SU-DHL-6 (cell line): ENCODE measurements at regions not wholly inside any gene's neighbourhood (a gene's known extent, or its start where the extent isn't known, plus 50 kb on each side); places are given as distances from the start of the nearest gene placed in this dataset.

ENCODE experiments used
- H2AFZ ChIP-seq: fragments of 200-600 bp; sonication (generic); 2 replicates; pipeline ENCODE4 v1.6.1; 2014; ENCODE audit warnings: low read depth, mild to moderate bottlenecking, moderate library complexity, mixed read lengths, antibody characterized with exemption, low read length; ENCODE audit not compliant: severe bottlenecking
- H3F3A ChIP-seq: fragments of 200-600 bp; shearing (Covaris generic); 2 replicates; pipeline ENCODE4 v1.6.0; 2016; ENCODE audit warnings: antibody characterized with exemption, mild to moderate bottlenecking; ENCODE audit not compliant: insufficient read depth
- H3K27ac ChIP-seq: fragments of 200-600 bp; sonication (generic); 2 replicates; pipeline ENCODE4 v1.5.1; 2016; ENCODE audit warnings: low read depth, mild to moderate bottlenecking, low read length, moderate library complexity, mixed read lengths
- H3K27me3 ChIP-seq: fragments of 200-600 bp; sonication (generic), shearing (Covaris generic); 2 replicates; pipeline ENCODE4 v1.6.0; 2014; ENCODE audit warnings: mild to moderate bottlenecking, low read length
- H3K36me3 ChIP-seq: fragments of 200-600 bp; sonication (generic); 2 replicates; pipeline ENCODE4 v1.6.1; 2014; ENCODE audit warnings: mild to moderate bottlenecking, low read length, mixed read lengths
- H3K4me2 ChIP-seq: fragments of 300-600, 200-600 bp; shearing (Covaris generic), sonication (generic); 2 replicates; pipeline ENCODE4 v1.6.0; 2014; ENCODE audit warnings: low read length, low read depth, mild to moderate bottlenecking; ENCODE audit not compliant: poor library complexity, severe bottlenecking
- H3K4me3 ChIP-seq: fragments of 200-600 bp; sonication (generic); 2 replicates; pipeline ENCODE4 v1.5.1; 2014; ENCODE audit warnings: antibody characterized with exemption, low read length, mild to moderate bottlenecking, mixed read lengths; ENCODE audit not compliant: insufficient read depth, poor library complexity, severe bottlenecking
- H3K79me2 ChIP-seq: fragments of 200-600 bp; sonication (generic); 2 replicates; pipeline ENCODE4 v1.6.1; 2014; ENCODE audit warnings: mild to moderate bottlenecking, low read length, moderate library complexity; ENCODE audit not compliant: insufficient read depth
- H3K9ac ChIP-seq: fragments of 200-600 bp; sonication (generic); 2 replicates; pipeline ENCODE4 v1.7.0; 2014; ENCODE audit warnings: mild to moderate bottlenecking, low read length
- H3K9me2 ChIP-seq: fragments of 200-600 bp; sonication (generic); replicated peaks from 2 replicates; pipeline ENCODE4 v1.6.1; 2014; ENCODE audit warnings: low read length; ENCODE audit not compliant: insufficient read depth
- H3K9me3 ChIP-seq: fragments of 200-600 bp; sonication (generic); 2 replicates; pipeline ENCODE4 v1.6.1; 2014; ENCODE audit warnings: low read length, mixed read lengths; ENCODE audit not compliant: insufficient read depth
- H4K20me1 ChIP-seq: fragments of 200-600 bp; sonication (generic); 2 replicates; pipeline ENCODE4 v1.6.1; 2014; ENCODE audit warnings: low read depth, mild to moderate bottlenecking, antibody characterized with exemption, low read length, moderate library complexity, mixed read lengths
- CTCF ChIP-seq: fragments of 200-600 bp; sonication (generic); IDR thresholded peaks from one replicate; pipeline ENCODE4 v1.5.1; 2017; ENCODE audit warnings: antibody characterized with exemption, mild to moderate bottlenecking, low read length, moderate library complexity; ENCODE audit not compliant: insufficient read depth, poor library complexity, severe bottlenecking
- EZH2phosphoT487 ChIP-seq: fragments of 200-600 bp; sonication (generic), shearing (Covaris generic); conservative IDR thresholded peaks from 2 replicates; pipeline ENCODE4 v1.6.1; 2018; ENCODE audit warnings: mild to moderate bottlenecking, antibody characterized with exemption, low read length, moderate library complexity, mixed read lengths

GRCh38 chr15:97645758-97646157, 314.7 kb upstream of the ARRDC4 start:
- Histone ChIP-seq H3K36me3 (no peaks in the 10 kb centered on the region), H3F3A (no peaks in the 10 kb centered on the region), H3K4me2 (no peak overlapping the region), H3K27me3 (no peaks in the 10 kb centered on the region), H3K79me2 (no peaks in the 10 kb centered on the region), H3K9me2 (no peaks in the 10 kb centered on the region), H2AFZ (no peak overlapping the region), H4K20me1 (no peaks in the 10 kb centered on the region), H3K4me3 (no peak overlapping the region), H3K9ac (no peak overlapping the region), H3K27ac (no peak overlapping the region), H3K9me3 (no peaks in the 10 kb centered on the region)
- TF ChIP-seq CTCF (no peak), EZH2phosphoT487 (no peak)

GRCh38 chr15:97648728-97649127, 311.8 kb upstream of the ARRDC4 start:
- H3K9me3 ChIP-seq = no peaks in the 10 kb centered on the region

GRCh38 chr15:97652041-97652440, 308.5 kb upstream of the ARRDC4 start:
- H3K4me2 ChIP-seq = no peak overlapping the region
- no peaks in the 10 kb centered on the region for H3K36me3 ChIP-seq
- H3K27me3 ChIP-seq = no peaks in the 10 kb centered on the region
- no peaks in the 10 kb centered on the region for H3K9me2 ChIP-seq
- no peaks in the 10 kb centered on the region for H3K9me3 ChIP-seq
- no peak for TF ChIP-seq EZH2phosphoT487
- TF ChIP-seq CTCF = no peak
- H3K9ac ChIP-seq = no peak overlapping the region
- no peak overlapping the region for H3K27ac ChIP-seq
- H3K4me3 ChIP-seq = no peak overlapping the region
- H3F3A ChIP-seq = no peaks in the 10 kb centered on the region
- no peaks in the 10 kb centered on the region for H3K79me2 ChIP-seq
- no peaks in the 10 kb centered on the region for H4K20me1 ChIP-seq
- no peak overlapping the region for H2AFZ ChIP-seq

More at GRCh38 chr15:97648728-97649127, 311.8 kb upstream of the ARRDC4 start:
- H3K79me2 ChIP-seq = no peaks in the 10 kb centered on the region
- H3K4me3 ChIP-seq = no peak overlapping the region
- H3K9me2 ChIP-seq = no peaks in the 10 kb centered on the region
- no peak overlapping the region for H2AFZ ChIP-seq
- no peaks in the 10 kb centered on the region for H3K27me3 ChIP-seq
- TF ChIP-seq EZH2phosphoT487 = no peak
- TF ChIP-seq CTCF = no peak
- H4K20me1 ChIP-seq = no peaks in the 10 kb centered on the region
- H3F3A ChIP-seq = no peaks in the 10 kb centered on the region
- no peak overlapping the region for H3K27ac ChIP-seq
- no peaks in the 10 kb centered on the region for H3K36me3 ChIP-seq
- no peak overlapping the region for H3K4me2 ChIP-seq
- no peak overlapping the region for H3K9ac ChIP-seq

- Histone ChIP-seq H2AFZ (no peak overlapping the region), H3K9me3 (no peaks in the 10 kb centered on the region), H3K9me2 (no peaks in the 10 kb centered on the region), H3K9ac (no peak overlapping the region), H3K27ac (no peak overlapping the region), H3K79me2 (no peaks in the 10 kb centered on the region), H3K4me2 (no peak overlapping the region), H3K27me3 (no peaks in the 10 kb centered on the region), H3F3A (no peaks in the 10 kb centered on the region), H4K20me1 (no peaks in the 10 kb centered on the region), H3K4me3 (no peak overlapping the region), H3K36me3 (no peaks in the 10 kb centered on the region)
- no peak for TF ChIP-seq EZH2phosphoT487
- TF ChIP-seq CTCF = no peak
Measured at GRCh38 chr15:97652700-97653167, 307.8 kb upstream of the ARRDC4 start.
